IPS-20b (cell line): ENCODE measurements at regions not wholly inside any gene's neighbourhood (a gene's known extent, or its start where the extent isn't known, plus 50 kb on each side); places are given as distances from the start of the nearest gene placed in this dataset.

Experiments used
- H3K27ac ChIP-seq: one replicate; pipeline ENCODE4 v1.5.1; 2013; ENCODE audit warnings: low read length
- H3K27me3 ChIP-seq: 2 replicates; pipeline ENCODE4 v1.6.1; 2013; ENCODE audit warnings: mild to moderate bottlenecking, low read length, inconsistent platforms; ENCODE audit not compliant: insufficient read depth
- H3K36me3 ChIP-seq: 2 replicates; pipeline ENCODE4 v1.6.1; 2013; ENCODE audit warnings: low read depth, mild to moderate bottlenecking, inconsistent platforms, low read length, moderate library complexity; ENCODE audit not compliant: insufficient read depth
- H3K4me1 ChIP-seq: 2 replicates; pipeline ENCODE4 v1.6.1; 2013; ENCODE audit warnings: mild to moderate bottlenecking, control low read depth, inconsistent platforms, low read length, moderate library complexity; ENCODE audit not compliant: insufficient read depth
- H3K4me3 ChIP-seq: 2 replicates; pipeline ENCODE4 v1.5.1; 2013; ENCODE audit warnings: mild to moderate bottlenecking, low read length, inconsistent platforms
- H3K9ac ChIP-seq: 2 replicates; pipeline ENCODE4 v1.6.1; 2013; ENCODE audit warnings: low read depth, mild to moderate bottlenecking, inconsistent platforms, low read length, moderate library complexity
- H3K9me3 ChIP-seq: 2 replicates; pipeline ENCODE4 v1.6.1; 2013; ENCODE audit warnings: mild to moderate bottlenecking, low read depth, low read length, inconsistent platforms; ENCODE audit not compliant: insufficient read depth

GRCh38 chr13:83265279-83265678, 617.0 kb downstream of the SLITRK1 start:
- no peaks in the 10 kb centered on the region for H3K36me3 ChIP-seq
- H3K4me1 ChIP-seq: no peaks in the 10 kb centered on the region
- H3K27me3 ChIP-seq: no peaks in the 10 kb centered on the region
- no peaks in the 10 kb centered on the region for H3K9me3 ChIP-seq
- H3K4me3 ChIP-seq: no peak overlapping the region
- H3K9ac ChIP-seq: no peak overlapping the region
- H3K27ac ChIP-seq: no peak overlapping the region

- no peaks in the 10 kb centered on the region for H3K4me1 ChIP-seq
- H3K9me3 ChIP-seq: peaks cover 3% of the 10 kb centered on the region
- H3K27me3 ChIP-seq: no peaks in the 10 kb centered on the region
- H3K9ac ChIP-seq: no peak overlapping the region
- H3K36me3 ChIP-seq: no peaks in the 10 kb centered on the region
- H3K4me3 ChIP-seq: no peak overlapping the region
- no peak overlapping the region for H3K27ac ChIP-seq
These were observed 633.5 kb downstream of the SLITRK1 start for GRCh38 chr13:83248751-83249150.

GRCh38 chr13:83232626-83233025, 649.6 kb downstream of the SLITRK1 start:
- Histone ChIP-seq H3K4me1 (no peaks in the 10 kb centered on the region), H3K27me3 (no peaks in the 10 kb centered on the region), H3K4me3 (no peak overlapping the region), H3K9me3 (no peaks in the 10 kb centered on the region), H3K36me3 (no peaks in the 10 kb centered on the region), H3K9ac (no peak overlapping the region), H3K27ac (no peak overlapping the region)

DNA sequence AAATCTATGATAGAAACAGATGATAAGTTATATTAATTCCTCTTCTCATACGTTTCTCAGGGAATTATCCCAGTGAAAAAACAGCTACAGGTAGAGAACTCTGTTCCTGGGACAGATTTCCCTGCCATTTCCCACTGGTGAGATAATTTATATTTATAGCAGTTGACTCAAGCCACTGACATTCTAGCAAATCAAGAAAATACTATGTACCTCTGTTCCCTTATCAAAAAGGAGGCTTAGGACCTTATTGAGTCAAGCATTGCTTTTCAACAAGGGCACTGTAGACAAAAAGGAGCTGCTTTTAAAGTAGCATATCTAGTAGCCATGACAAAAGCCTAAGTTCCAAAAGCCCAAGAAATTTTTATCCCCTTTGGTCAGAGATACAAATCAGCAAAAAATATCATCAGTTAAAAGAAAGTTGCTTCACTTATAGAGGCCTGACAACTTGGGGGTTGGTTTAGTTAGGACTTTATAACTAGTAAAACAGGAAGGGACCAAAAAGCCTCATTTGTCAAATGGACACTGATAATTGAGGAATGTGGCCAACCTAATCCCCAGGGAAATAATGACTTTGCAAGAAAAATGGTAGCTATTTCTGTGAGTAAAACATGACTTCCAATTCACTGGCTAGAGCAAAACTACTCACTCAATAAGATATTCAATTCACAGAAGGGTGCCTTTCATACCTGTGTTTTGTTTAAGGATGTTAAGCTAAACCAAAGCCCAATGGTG, 652.5 kb downstream of the SLITRK1 start:
- no peaks in the 10 kb centered on the region for H3K4me1 ChIP-seq
- no peak overlapping the region for H3K27ac ChIP-seq
- no peak overlapping the region for H3K4me3 ChIP-seq
- H3K9me3 ChIP-seq: no peaks in the 10 kb centered on the region
- no peaks in the 10 kb centered on the region for H3K27me3 ChIP-seq
- H3K36me3 ChIP-seq: no peaks in the 10 kb centered on the region
- H3K9ac ChIP-seq: no peak overlapping the region

GRCh38 chr13:83223546-83223945, 658.7 kb downstream of the SLITRK1 start:
- H3K4me1 ChIP-seq: no peaks in the 10 kb centered on the region
- no peak overlapping the region for H3K9ac ChIP-seq
- no peak overlapping the region for H3K27ac ChIP-seq
- no peaks in the 10 kb centered on the region for H3K27me3 ChIP-seq
- H3K9me3 ChIP-seq: no peaks in the 10 kb centered on the region
- H3K36me3 ChIP-seq: no peaks in the 10 kb centered on the region
- no peak overlapping the region for H3K4me3 ChIP-seq

- H3K4me3 ChIP-seq: no peak overlapping the region
- H3K9ac ChIP-seq: no peak overlapping the region
- H3K9me3 ChIP-seq: no peaks in the 10 kb centered on the region
- no peaks in the 10 kb centered on the region for H3K36me3 ChIP-seq
- H3K27me3 ChIP-seq: no peaks in the 10 kb centered on the region
- H3K27ac ChIP-seq: no peak overlapping the region
- peaks cover 6% of the 10 kb centered on the region; the same call in 1 of the 2 replicates for H3K4me1 ChIP-seq
These were observed 660.4 kb downstream of the SLITRK1 start for GRCh38 chr13:83221813-83222241.

GRCh38 chr13:83221256-83221655, 661.0 kb downstream of the SLITRK1 start:
- Histone ChIP-seq H3K4me3 (no peak overlapping the region), H3K9ac (no peak overlapping the region), H3K27ac (no peak overlapping the region), H3K27me3 (no peaks in the 10 kb centered on the region), H3K4me1 (peaks cover 10% of the 10 kb centered on the region; the same call in 1 of the 2 replicates), H3K36me3 (no peaks in the 10 kb centered on the region), H3K9me3 (no peaks in the 10 kb centered on the region)

GRCh38 chr13:83220241-83220640, 662.0 kb downstream of the SLITRK1 start:
- Histone ChIP-seq H3K9ac (no peak overlapping the region), H3K27ac (no peak overlapping the region), H3K9me3 (no peaks in the 10 kb centered on the region), H3K27me3 (no peaks in the 10 kb centered on the region), H3K4me3 (no peak overlapping the region), H3K36me3 (no peaks in the 10 kb centered on the region), H3K4me1 (peaks cover 11% of the 10 kb centered on the region; the same call in 1 of the 2 replicates)

DNA sequence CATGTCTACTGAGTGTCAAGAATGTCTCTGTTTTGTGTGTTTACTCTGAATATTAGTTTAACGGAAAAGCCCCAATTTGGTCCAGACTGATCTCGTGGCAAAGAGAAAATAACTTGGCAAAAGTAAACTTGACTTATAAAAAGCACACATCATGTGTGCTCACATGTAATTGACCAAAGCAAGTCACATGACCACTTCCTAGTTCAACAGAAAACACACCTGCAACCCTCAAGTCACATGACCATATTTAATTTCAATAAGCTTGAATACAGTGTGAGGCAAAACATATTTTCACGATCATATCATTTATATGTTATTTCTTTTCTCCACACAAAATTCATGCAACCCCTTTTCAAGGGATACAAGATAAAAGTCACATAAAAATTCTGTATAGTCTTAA, 662.4 kb downstream of the SLITRK1 start:
- no peak overlapping the region for H3K9ac ChIP-seq
- H3K9me3 ChIP-seq: no peaks in the 10 kb centered on the region
- no peak overlapping the region for H3K4me3 ChIP-seq
- H3K4me1 ChIP-seq: peaks cover 11% of the 10 kb centered on the region; the same call in 1 of the 2 replicates
- no peaks in the 10 kb centered on the region for H3K36me3 ChIP-seq
- no peaks in the 10 kb centered on the region for H3K27me3 ChIP-seq
- no peak overlapping the region for H3K27ac ChIP-seq

GRCh38 chr13:83216479-83217245, 665.6 kb downstream of the SLITRK1 start:
- H3K27me3 ChIP-seq: no peaks in the 10 kb centered on the region
- H3K27ac ChIP-seq: no peak overlapping the region
- H3K9me3 ChIP-seq: no peaks in the 10 kb centered on the region
- H3K9ac ChIP-seq: no peak overlapping the region
- no peaks in the 10 kb centered on the region for H3K36me3 ChIP-seq
- peaks cover 11% of the 10 kb centered on the region; the same call in 1 of the 2 replicates for H3K4me1 ChIP-seq
- no peak overlapping the region for H3K4me3 ChIP-seq

GRCh38 chr13:83215627-83216026, 666.6 kb downstream of the SLITRK1 start:
- H3K36me3 ChIP-seq: no peaks in the 10 kb centered on the region
- no peak overlapping the region for H3K9ac ChIP-seq
- no peaks in the 10 kb centered on the region for H3K27me3 ChIP-seq
- H3K9me3 ChIP-seq: no peaks in the 10 kb centered on the region
- H3K27ac ChIP-seq: no peak overlapping the region
- H3K4me3 ChIP-seq: no peak overlapping the region
- H3K4me1 ChIP-seq: peaks cover 11% of the 10 kb centered on the region; the same call in 1 of the 2 replicates

GRCh38 chr13:83214452-83214851, 667.8 kb downstream of the SLITRK1 start:
- H3K4me1 ChIP-seq: peaks cover 11% of the 10 kb centered on the region; the same call in 1 of the 2 replicates
- no peak overlapping the region for H3K4me3 ChIP-seq
- no peaks in the 10 kb centered on the region for H3K9me3 ChIP-seq
- no peaks in the 10 kb centered on the region for H3K27me3 ChIP-seq
- no peaks in the 10 kb centered on the region for H3K36me3 ChIP-seq
- H3K27ac ChIP-seq: no peak overlapping the region
- H3K9ac ChIP-seq: no peak overlapping the region
